ENCODE measurements at regions not wholly inside any gene's neighbourhood (a gene's known extent, or its start where the extent isn't known, plus 50 kb on each side); places are given as distances from the start of the nearest gene placed in this dataset.

GRCh38 chr3:178193846-178194245, 342.4 kb upstream of the KCNMB2 start:
- Histone ChIP-seq H3K27me3 (ENCODE audit: control insufficient read depth in 2 of 2, insufficient read depth in 2 of 2, low read length in 2 of 2) (no peaks in the 10 kb centered on the region), H3K9ac (ENCODE audit: low read depth in 1 of 2, low read length in 2 of 2) (no peak overlapping the region), H3K9me3 (ENCODE audit: control insufficient read depth in 2 of 2, low read length in 2 of 2) (no peaks in the 10 kb centered on the region), H3K27ac (ENCODE audit: low read depth in 2 of 2, low read length in 2 of 2) (no peak overlapping the region), H3K4me3 (ENCODE audit: low read length in 2 of 2) (no peak overlapping the region), H3K36me3 (ENCODE audit: control insufficient read depth in 2 of 2, insufficient read depth in 2 of 2, low read length in 2 of 2) (no peaks in the 10 kb centered on the region), H3K4me1 (ENCODE audit: control insufficient read depth in 2 of 2, insufficient read depth in 2 of 2, low read length in 2 of 2) (no peaks in the 10 kb centered on the region)

GRCh38 chr3:178194539-178194938, 341.7 kb upstream of the KCNMB2 start:
- no peaks in the 10 kb centered on the region for H3K4me1 ChIP-seq (ENCODE audit: control insufficient read depth in 2 of 2, insufficient read depth in 2 of 2, low read length in 2 of 2)
- H3K27me3 ChIP-seq (ENCODE audit: control insufficient read depth in 2 of 2, insufficient read depth in 2 of 2, low read length in 2 of 2): no peaks in the 10 kb centered on the region
- H3K9ac ChIP-seq (ENCODE audit: low read depth in 1 of 2, low read length in 2 of 2): no peak overlapping the region
- H3K9me3 ChIP-seq (ENCODE audit: control insufficient read depth in 2 of 2, low read length in 2 of 2): no peaks in the 10 kb centered on the region
- no peaks in the 10 kb centered on the region for H3K36me3 ChIP-seq (ENCODE audit: control insufficient read depth in 2 of 2, insufficient read depth in 2 of 2, low read length in 2 of 2)
- H3K27ac ChIP-seq (ENCODE audit: low read depth in 2 of 2, low read length in 2 of 2): no peak overlapping the region
- no peak overlapping the region for H3K4me3 ChIP-seq (ENCODE audit: low read length in 2 of 2)

GRCh38 chr3:178195824-178196223, 340.4 kb upstream of the KCNMB2 start:
- Histone ChIP-seq H3K4me3 (ENCODE audit: low read length in 2 of 2) (no peak overlapping the region), H3K9ac (ENCODE audit: low read depth in 1 of 2, low read length in 2 of 2) (no peak overlapping the region), H3K27ac (ENCODE audit: low read depth in 2 of 2, low read length in 2 of 2) (no peak overlapping the region), H3K36me3 (ENCODE audit: control insufficient read depth in 2 of 2, insufficient read depth in 2 of 2, low read length in 2 of 2) (no peaks in the 10 kb centered on the region), H3K4me1 (ENCODE audit: control insufficient read depth in 2 of 2, insufficient read depth in 2 of 2, low read length in 2 of 2) (no peaks in the 10 kb centered on the region), H3K27me3 (ENCODE audit: control insufficient read depth in 2 of 2, insufficient read depth in 2 of 2, low read length in 2 of 2) (no peaks in the 10 kb centered on the region), H3K9me3 (ENCODE audit: control insufficient read depth in 2 of 2, low read length in 2 of 2) (no peaks in the 10 kb centered on the region)

DNA sequence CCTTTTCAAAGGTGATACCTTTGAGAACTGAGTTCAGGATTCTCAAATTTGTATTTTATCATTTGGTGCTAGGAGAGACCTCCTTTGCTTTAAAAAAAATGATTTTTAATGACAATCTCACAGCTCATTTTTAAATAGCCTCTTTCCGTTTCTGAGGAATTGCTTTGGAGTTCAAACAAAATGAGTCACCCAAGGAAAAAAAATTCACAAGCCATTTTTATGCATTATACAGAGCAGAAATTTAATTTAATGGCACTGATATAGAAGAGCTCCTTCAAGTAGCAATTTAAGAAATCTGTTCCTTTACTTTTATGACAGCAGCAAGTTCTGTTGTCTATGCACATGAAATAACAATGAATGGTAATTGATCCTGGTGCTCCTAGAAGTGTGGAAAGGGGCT, 337.9 kb upstream of the KCNMB2 start:
- Histone ChIP-seq H3K9ac (ENCODE audit: low read depth in 1 of 2, low read length in 2 of 2) (no peak overlapping the region), H3K4me1 (ENCODE audit: control insufficient read depth in 2 of 2, insufficient read depth in 2 of 2, low read length in 2 of 2) (no peaks in the 10 kb centered on the region), H3K27me3 (ENCODE audit: control insufficient read depth in 2 of 2, insufficient read depth in 2 of 2, low read length in 2 of 2) (no peaks in the 10 kb centered on the region), H3K36me3 (ENCODE audit: control insufficient read depth in 2 of 2, insufficient read depth in 2 of 2, low read length in 2 of 2) (no peaks in the 10 kb centered on the region), H3K4me3 (ENCODE audit: low read length in 2 of 2) (no peak overlapping the region), H3K27ac (ENCODE audit: low read depth in 2 of 2, low read length in 2 of 2) (no peak overlapping the region), H3K9me3 (ENCODE audit: control insufficient read depth in 2 of 2, low read length in 2 of 2) (no peaks in the 10 kb centered on the region)

- no peaks in the 10 kb centered on the region for H3K36me3 ChIP-seq (ENCODE audit: control insufficient read depth in 2 of 2, insufficient read depth in 2 of 2, low read length in 2 of 2)
These were observed 335.9 kb upstream of the KCNMB2 start for GRCh38 chr3:178200316-178200715.

DNA sequence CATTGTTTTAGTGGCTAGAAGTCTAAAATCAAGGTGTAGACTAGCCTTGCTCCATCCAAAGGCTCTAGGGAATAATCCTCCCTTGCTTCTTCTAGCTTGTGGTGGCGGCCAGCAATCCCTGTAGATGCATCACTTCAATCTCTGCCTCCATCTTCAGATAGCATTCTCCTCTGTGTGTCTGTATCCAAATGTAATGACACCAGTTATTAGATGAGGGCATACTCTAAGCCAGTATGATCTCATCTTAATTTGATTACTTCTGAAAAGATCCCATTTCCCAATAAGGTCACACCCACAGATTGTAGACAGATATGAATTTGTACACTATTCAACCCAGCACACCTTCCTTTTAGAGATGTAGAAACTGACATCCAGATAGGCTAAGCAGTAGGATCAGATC, 334.5 kb upstream of the KCNMB2 start:
- no peak overlapping the region for H3K9ac ChIP-seq (ENCODE audit: low read depth in 1 of 2, low read length in 2 of 2)
- no peaks in the 10 kb centered on the region for H3K9me3 ChIP-seq (ENCODE audit: control insufficient read depth in 2 of 2, low read length in 2 of 2)
- H3K4me3 ChIP-seq (ENCODE audit: low read length in 2 of 2): no peak overlapping the region
- H3K36me3 ChIP-seq (ENCODE audit: control insufficient read depth in 2 of 2, insufficient read depth in 2 of 2, low read length in 2 of 2): no peaks in the 10 kb centered on the region
- H3K4me1 ChIP-seq (ENCODE audit: control insufficient read depth in 2 of 2, insufficient read depth in 2 of 2, low read length in 2 of 2): no peaks in the 10 kb centered on the region
- H3K27me3 ChIP-seq (ENCODE audit: control insufficient read depth in 2 of 2, insufficient read depth in 2 of 2, low read length in 2 of 2): no peaks in the 10 kb centered on the region
- H3K27ac ChIP-seq (ENCODE audit: low read depth in 2 of 2, low read length in 2 of 2): no peak overlapping the region

More at GRCh38 chr3:178200316-178200715, 335.9 kb upstream of the KCNMB2 start:
- Histone ChIP-seq H3K27ac (ENCODE audit: low read depth in 2 of 2, low read length in 2 of 2) (no peak overlapping the region), H3K4me1 (ENCODE audit: control insufficient read depth in 2 of 2, insufficient read depth in 2 of 2, low read length in 2 of 2) (no peaks in the 10 kb centered on the region), H3K9me3 (ENCODE audit: control insufficient read depth in 2 of 2, low read length in 2 of 2) (no peaks in the 10 kb centered on the region), H3K4me3 (ENCODE audit: low read length in 2 of 2) (no peak overlapping the region), H3K9ac (ENCODE audit: low read depth in 1 of 2, low read length in 2 of 2) (no peak overlapping the region), H3K27me3 (ENCODE audit: control insufficient read depth in 2 of 2, insufficient read depth in 2 of 2, low read length in 2 of 2) (no peaks in the 10 kb centered on the region)

DNA sequence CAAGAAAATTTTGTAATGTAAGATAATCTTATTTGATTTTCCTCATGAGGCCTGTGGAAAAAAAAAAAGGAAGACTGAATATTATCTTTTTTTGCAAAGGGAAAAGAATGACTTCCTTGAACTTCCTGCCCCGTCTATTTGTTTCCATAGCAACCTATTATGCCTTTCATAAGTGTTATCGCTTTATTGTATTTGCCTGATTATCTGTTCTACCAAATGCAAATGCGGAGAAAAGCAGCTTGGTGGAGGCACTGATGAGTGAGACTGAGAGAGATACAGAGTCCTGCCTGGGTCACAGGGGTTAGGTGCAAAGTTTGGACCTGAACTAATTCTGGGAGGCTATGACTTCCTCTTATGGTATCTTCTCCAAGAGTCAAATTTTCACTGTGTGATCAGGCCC, 334.0 kb upstream of the KCNMB2 start:
- H3K27ac ChIP-seq (ENCODE audit: low read depth in 2 of 2, low read length in 2 of 2): no peak overlapping the region
- no peak overlapping the region for H3K9ac ChIP-seq (ENCODE audit: low read depth in 1 of 2, low read length in 2 of 2)
- H3K4me1 ChIP-seq (ENCODE audit: control insufficient read depth in 2 of 2, insufficient read depth in 2 of 2, low read length in 2 of 2): no peaks in the 10 kb centered on the region
- no peaks in the 10 kb centered on the region for H3K36me3 ChIP-seq (ENCODE audit: control insufficient read depth in 2 of 2, insufficient read depth in 2 of 2, low read length in 2 of 2)
- no peaks in the 10 kb centered on the region for H3K27me3 ChIP-seq (ENCODE audit: control insufficient read depth in 2 of 2, insufficient read depth in 2 of 2, low read length in 2 of 2)
- H3K4me3 ChIP-seq (ENCODE audit: low read length in 2 of 2): no peak overlapping the region
- H3K9me3 ChIP-seq (ENCODE audit: control insufficient read depth in 2 of 2, low read length in 2 of 2): no peaks in the 10 kb centered on the region

- Histone ChIP-seq H3K27me3 (ENCODE audit: control insufficient read depth in 2 of 2, insufficient read depth in 2 of 2, low read length in 2 of 2) (no peaks in the 10 kb centered on the region), H3K4me1 (ENCODE audit: control insufficient read depth in 2 of 2, insufficient read depth in 2 of 2, low read length in 2 of 2) (no peaks in the 10 kb centered on the region), H3K9me3 (ENCODE audit: control insufficient read depth in 2 of 2, low read length in 2 of 2) (no peaks in the 10 kb centered on the region), H3K27ac (ENCODE audit: low read depth in 2 of 2, low read length in 2 of 2) (peak overlapping the region in 1 of 2 donors; percentile 25), H3K4me3 (ENCODE audit: low read length in 2 of 2) (no peak overlapping the region), H3K36me3 (ENCODE audit: control insufficient read depth in 2 of 2, insufficient read depth in 2 of 2, low read length in 2 of 2) (no peaks in the 10 kb centered on the region), H3K9ac (ENCODE audit: low read depth in 1 of 2, low read length in 2 of 2) (no peak overlapping the region)
These were observed 333.1 kb upstream of the KCNMB2 start for GRCh38 chr3:178203165-178203564.

- Histone ChIP-seq H3K9me3 (ENCODE audit: control insufficient read depth in 2 of 2, low read length in 2 of 2) (no peaks in the 10 kb centered on the region), H3K36me3 (ENCODE audit: control insufficient read depth in 2 of 2, insufficient read depth in 2 of 2, low read length in 2 of 2) (no peaks in the 10 kb centered on the region), H3K4me3 (ENCODE audit: low read length in 2 of 2) (no peak overlapping the region), H3K27me3 (ENCODE audit: control insufficient read depth in 2 of 2, insufficient read depth in 2 of 2, low read length in 2 of 2) (no peaks in the 10 kb centered on the region), H3K27ac (ENCODE audit: low read depth in 2 of 2, low read length in 2 of 2) (peak overlapping the region in 1 of 2 donors; percentile 25), H3K4me1 (ENCODE audit: control insufficient read depth in 2 of 2, insufficient read depth in 2 of 2, low read length in 2 of 2) (no peaks in the 10 kb centered on the region), H3K9ac (ENCODE audit: low read depth in 1 of 2, low read length in 2 of 2) (no peak overlapping the region)
These were observed 332.6 kb upstream of the KCNMB2 start for GRCh38 chr3:178203650-178204049.

DNA sequence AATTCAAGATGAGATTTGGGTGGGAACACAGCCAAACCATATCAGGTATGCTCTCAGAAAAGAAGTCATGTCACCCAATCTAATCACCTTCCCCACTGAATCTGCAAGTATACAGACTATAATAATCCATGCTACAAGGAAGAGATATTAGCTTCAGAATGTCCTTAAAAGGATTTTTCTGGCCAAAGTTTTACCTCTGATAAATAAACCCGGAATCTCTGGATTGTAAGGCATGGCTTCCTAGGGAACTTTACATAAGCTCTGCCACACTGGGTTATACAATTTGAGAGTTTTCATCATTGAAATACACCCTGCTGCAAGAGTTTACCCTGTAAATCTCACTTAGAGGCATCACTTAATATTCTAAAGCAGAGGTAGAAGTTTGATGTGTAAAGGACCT, 330.5 kb upstream of the KCNMB2 start:
- H3K27me3 ChIP-seq (ENCODE audit: control insufficient read depth in 2 of 2, insufficient read depth in 2 of 2, low read length in 2 of 2): no peaks in the 10 kb centered on the region
- H3K9me3 ChIP-seq (ENCODE audit: control insufficient read depth in 2 of 2, low read length in 2 of 2): no peaks in the 10 kb centered on the region
- no peaks in the 10 kb centered on the region for H3K4me1 ChIP-seq (ENCODE audit: control insufficient read depth in 2 of 2, insufficient read depth in 2 of 2, low read length in 2 of 2)
- H3K9ac ChIP-seq (ENCODE audit: low read depth in 1 of 2, low read length in 2 of 2): no peak overlapping the region
- H3K27ac ChIP-seq (ENCODE audit: low read depth in 2 of 2, low read length in 2 of 2): no peak overlapping the region
- no peaks in the 10 kb centered on the region for H3K36me3 ChIP-seq (ENCODE audit: control insufficient read depth in 2 of 2, insufficient read depth in 2 of 2, low read length in 2 of 2)
- H3K4me3 ChIP-seq (ENCODE audit: low read length in 2 of 2): no peak overlapping the region

- Histone ChIP-seq H3K27ac (ENCODE audit: low read depth in 2 of 2, low read length in 2 of 2) (no peak overlapping the region), H3K4me1 (ENCODE audit: control insufficient read depth in 2 of 2, insufficient read depth in 2 of 2, low read length in 2 of 2) (no peaks in the 10 kb centered on the region), H3K9me3 (ENCODE audit: control insufficient read depth in 2 of 2, low read length in 2 of 2) (no peaks in the 10 kb centered on the region), H3K9ac (ENCODE audit: low read depth in 1 of 2, low read length in 2 of 2) (no peak overlapping the region), H3K27me3 (ENCODE audit: control insufficient read depth in 2 of 2, insufficient read depth in 2 of 2, low read length in 2 of 2) (no peaks in the 10 kb centered on the region), H3K36me3 (ENCODE audit: control insufficient read depth in 2 of 2, insufficient read depth in 2 of 2, low read length in 2 of 2) (no peaks in the 10 kb centered on the region), H3K4me3 (ENCODE audit: low read length in 2 of 2) (no peak overlapping the region)
These were observed 329.7 kb upstream of the KCNMB2 start for GRCh38 chr3:178206521-178206920.
